NB4 (cell line): ENCODE measurements at regions not wholly inside any gene's neighbourhood (a gene's known extent, or its start where the extent isn't known, plus 50 kb on each side); places are given as distances from the start of the nearest gene placed in this dataset.

Source experiments
- MYC ChIP-seq: IDR thresholded peaks from 2 replicates; pipeline ENCODE4 v1.6.1; 2011; ENCODE audit warnings: low read depth, low read length
- POLR2A ChIP-seq: IDR thresholded peaks from 2 replicates; pipeline ENCODE4 v1.6.1; 2011; ENCODE audit warnings: mild to moderate bottlenecking; ENCODE audit not compliant: insufficient read length; ENCODE audit errors: extremely low read depth
- TF ChIP-seq, protein P1 (sequence below): IDR thresholded peaks from one replicate; pipeline ENCODE4 v1.5.1; 2012; ENCODE audit warnings: low read depth, low read length
- TF ChIP-seq, protein P2 (sequence below): IDR thresholded peaks from 2 replicates; pipeline ENCODE4 v1.6.1; 2011; ENCODE audit warnings: low read depth, low read length

DNA sequence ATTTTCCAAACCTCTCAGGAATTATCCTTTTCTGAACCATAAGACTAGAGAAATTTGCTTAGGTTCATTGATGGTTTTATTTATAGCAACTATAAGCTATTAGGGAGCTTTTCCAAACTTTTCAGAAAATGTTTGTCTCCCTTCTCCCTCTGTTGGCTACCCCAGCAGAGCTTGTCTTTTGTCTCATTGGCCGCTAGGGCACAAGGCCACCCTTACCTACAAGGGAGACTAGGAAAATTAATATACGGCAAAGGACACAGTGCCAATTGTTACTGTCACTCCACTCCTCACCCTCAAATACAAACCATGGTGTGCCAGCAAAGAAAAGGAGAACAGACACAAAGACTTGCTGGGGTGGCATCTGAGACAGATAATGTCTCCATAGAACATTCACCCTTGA, 471.4 kb downstream of the XPNPEP1 start:
- TF ChIP-seq, protein P1, sequence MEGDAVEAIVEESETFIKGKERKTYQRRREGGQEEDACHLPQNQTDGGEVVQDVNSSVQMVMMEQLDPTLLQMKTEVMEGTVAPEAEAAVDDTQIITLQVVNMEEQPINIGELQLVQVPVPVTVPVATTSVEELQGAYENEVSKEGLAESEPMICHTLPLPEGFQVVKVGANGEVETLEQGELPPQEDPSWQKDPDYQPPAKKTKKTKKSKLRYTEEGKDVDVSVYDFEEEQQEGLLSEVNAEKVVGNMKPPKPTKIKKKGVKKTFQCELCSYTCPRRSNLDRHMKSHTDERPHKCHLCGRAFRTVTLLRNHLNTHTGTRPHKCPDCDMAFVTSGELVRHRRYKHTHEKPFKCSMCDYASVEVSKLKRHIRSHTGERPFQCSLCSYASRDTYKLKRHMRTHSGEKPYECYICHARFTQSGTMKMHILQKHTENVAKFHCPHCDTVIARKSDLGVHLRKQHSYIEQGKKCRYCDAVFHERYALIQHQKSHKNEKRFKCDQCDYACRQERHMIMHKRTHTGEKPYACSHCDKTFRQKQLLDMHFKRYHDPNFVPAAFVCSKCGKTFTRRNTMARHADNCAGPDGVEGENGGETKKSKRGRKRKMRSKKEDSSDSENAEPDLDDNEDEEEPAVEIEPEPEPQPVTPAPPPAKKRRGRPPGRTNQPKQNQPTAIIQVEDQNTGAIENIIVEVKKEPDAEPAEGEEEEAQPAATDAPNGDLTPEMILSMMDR = no peak
- TF ChIP-seq POLR2A = no peak
- TF ChIP-seq, protein P2, sequence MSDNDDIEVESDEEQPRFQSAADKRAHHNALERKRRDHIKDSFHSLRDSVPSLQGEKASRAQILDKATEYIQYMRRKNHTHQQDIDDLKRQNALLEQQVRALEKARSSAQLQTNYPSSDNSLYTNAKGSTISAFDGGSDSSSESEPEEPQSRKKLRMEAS = no peak
- TF ChIP-seq MYC = no peak
